Keratinocyte (primary cell): ENCODE measurements at regions not wholly inside any gene's neighbourhood (a gene's known extent, or its start where the extent isn't known, plus 50 kb on each side); places are given as distances from the start of the nearest gene placed in this dataset.

Source experiments
- EZH2 ChIP-seq: IDR thresholded peaks from one replicate; pipeline ENCODE4 v1.6.1; 2012; ENCODE audit warnings: inconsistent platforms, mild to moderate bottlenecking, low read length, moderate library complexity
- TF ChIP-seq, protein P1 (sequence below), 3 experiments: IDR thresholded peaks in 1 of 3; conservative IDR thresholded peaks in 1 of 3; optimal IDR thresholded peaks in 1 of 3; 2 replicates in 2 of 3; 3 replicates in 1 of 3; pipeline versions ENCODE3 to v1.5.1; 2011; ENCODE audit warnings: low read length in 3 of 3, mild to moderate bottlenecking in 3 of 3, moderate library complexity in 2 of 3, control low read depth in 1 of 3, inconsistent platforms in 1 of 3; ENCODE audit not compliant: insufficient read depth in 2 of 3; ENCODE audit errors: extremely low read depth in 1 of 3

DNA sequence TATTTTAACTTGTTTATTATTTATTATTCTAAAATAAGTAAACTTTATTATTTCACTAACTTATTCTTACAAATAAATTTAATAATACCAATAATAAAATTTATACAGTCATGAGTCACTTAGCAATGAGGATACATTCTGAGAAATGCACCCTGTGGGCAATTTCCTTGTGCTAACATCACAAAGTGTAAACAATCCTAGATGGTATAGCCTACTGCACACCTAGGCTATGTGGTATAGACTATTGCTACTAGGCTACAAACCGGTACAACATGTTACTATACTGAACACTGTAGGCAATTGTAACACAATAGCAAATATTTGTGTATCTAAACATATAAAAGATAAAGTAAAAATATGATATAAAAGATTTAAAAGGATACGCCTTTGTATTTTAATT, 479.5 kb downstream of the EPHA5 start:
- TF ChIP-seq, protein P1, sequence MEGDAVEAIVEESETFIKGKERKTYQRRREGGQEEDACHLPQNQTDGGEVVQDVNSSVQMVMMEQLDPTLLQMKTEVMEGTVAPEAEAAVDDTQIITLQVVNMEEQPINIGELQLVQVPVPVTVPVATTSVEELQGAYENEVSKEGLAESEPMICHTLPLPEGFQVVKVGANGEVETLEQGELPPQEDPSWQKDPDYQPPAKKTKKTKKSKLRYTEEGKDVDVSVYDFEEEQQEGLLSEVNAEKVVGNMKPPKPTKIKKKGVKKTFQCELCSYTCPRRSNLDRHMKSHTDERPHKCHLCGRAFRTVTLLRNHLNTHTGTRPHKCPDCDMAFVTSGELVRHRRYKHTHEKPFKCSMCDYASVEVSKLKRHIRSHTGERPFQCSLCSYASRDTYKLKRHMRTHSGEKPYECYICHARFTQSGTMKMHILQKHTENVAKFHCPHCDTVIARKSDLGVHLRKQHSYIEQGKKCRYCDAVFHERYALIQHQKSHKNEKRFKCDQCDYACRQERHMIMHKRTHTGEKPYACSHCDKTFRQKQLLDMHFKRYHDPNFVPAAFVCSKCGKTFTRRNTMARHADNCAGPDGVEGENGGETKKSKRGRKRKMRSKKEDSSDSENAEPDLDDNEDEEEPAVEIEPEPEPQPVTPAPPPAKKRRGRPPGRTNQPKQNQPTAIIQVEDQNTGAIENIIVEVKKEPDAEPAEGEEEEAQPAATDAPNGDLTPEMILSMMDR (optimal IDR thresholded peaks at IDR 0.05 in 1 of 3, IDR thresholded peaks at IDR 0.05 in 1 of 3, conservative IDR thresholded peaks at IDR 0.05 in 1 of 3; ENCODE audit: extremely low read depth in 1 of 3, insufficient read depth in 2 of 3, low read length in 3 of 3) = no peak
- no peak for TF ChIP-seq EZH2
